IPS-20b (cell line): ENCODE measurements at regions not wholly inside any gene's neighbourhood (a gene's known extent, or its start where the extent isn't known, plus 50 kb on each side); places are given as distances from the start of the nearest gene placed in this dataset.

Experiments used
- H3K27ac ChIP-seq: one replicate; pipeline ENCODE4 v1.5.1; 2013; ENCODE audit warnings: low read length
- H3K27me3 ChIP-seq: 2 replicates; pipeline ENCODE4 v1.6.1; 2013; ENCODE audit warnings: mild to moderate bottlenecking, low read length, inconsistent platforms; ENCODE audit not compliant: insufficient read depth
- H3K36me3 ChIP-seq: 2 replicates; pipeline ENCODE4 v1.6.1; 2013; ENCODE audit warnings: low read depth, mild to moderate bottlenecking, inconsistent platforms, low read length, moderate library complexity; ENCODE audit not compliant: insufficient read depth
- H3K4me1 ChIP-seq: 2 replicates; pipeline ENCODE4 v1.6.1; 2013; ENCODE audit warnings: mild to moderate bottlenecking, control low read depth, inconsistent platforms, low read length, moderate library complexity; ENCODE audit not compliant: insufficient read depth
- H3K4me3 ChIP-seq: 2 replicates; pipeline ENCODE4 v1.5.1; 2013; ENCODE audit warnings: mild to moderate bottlenecking, low read length, inconsistent platforms
- H3K9ac ChIP-seq: 2 replicates; pipeline ENCODE4 v1.6.1; 2013; ENCODE audit warnings: low read depth, mild to moderate bottlenecking, inconsistent platforms, low read length, moderate library complexity
- H3K9me3 ChIP-seq: 2 replicates; pipeline ENCODE4 v1.6.1; 2013; ENCODE audit warnings: mild to moderate bottlenecking, low read depth, low read length, inconsistent platforms; ENCODE audit not compliant: insufficient read depth

DNA sequence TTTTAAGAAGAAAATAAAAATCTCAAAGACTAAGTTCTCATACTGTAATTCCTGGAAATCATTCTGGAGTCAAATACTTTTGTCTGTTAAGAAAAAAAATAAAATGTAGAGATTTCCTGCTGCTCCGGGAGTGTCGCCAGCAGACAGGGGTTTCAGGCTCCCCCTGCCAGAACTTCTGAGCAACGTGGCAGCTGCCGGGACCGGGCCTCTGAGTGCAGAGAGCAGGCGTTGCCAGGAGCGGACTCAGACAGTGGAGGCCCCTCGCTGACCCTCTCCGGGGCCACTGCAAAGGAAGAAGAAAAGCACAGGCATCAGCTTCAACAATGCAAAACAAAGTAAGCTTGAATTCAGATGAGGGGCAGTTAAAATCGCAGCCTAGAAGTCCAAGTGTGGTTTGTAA is 95.5 kb downstream of the THBS2 start:
- Histone ChIP-seq H3K9ac (no peak overlapping the region), H3K4me1 (no peaks in the 10 kb centered on the region), H3K4me3 (no peak overlapping the region), H3K9me3 (no peaks in the 10 kb centered on the region), H3K36me3 (no peaks in the 10 kb centered on the region), H3K27me3 (no peaks in the 10 kb centered on the region), H3K27ac (no peak overlapping the region)

DNA sequence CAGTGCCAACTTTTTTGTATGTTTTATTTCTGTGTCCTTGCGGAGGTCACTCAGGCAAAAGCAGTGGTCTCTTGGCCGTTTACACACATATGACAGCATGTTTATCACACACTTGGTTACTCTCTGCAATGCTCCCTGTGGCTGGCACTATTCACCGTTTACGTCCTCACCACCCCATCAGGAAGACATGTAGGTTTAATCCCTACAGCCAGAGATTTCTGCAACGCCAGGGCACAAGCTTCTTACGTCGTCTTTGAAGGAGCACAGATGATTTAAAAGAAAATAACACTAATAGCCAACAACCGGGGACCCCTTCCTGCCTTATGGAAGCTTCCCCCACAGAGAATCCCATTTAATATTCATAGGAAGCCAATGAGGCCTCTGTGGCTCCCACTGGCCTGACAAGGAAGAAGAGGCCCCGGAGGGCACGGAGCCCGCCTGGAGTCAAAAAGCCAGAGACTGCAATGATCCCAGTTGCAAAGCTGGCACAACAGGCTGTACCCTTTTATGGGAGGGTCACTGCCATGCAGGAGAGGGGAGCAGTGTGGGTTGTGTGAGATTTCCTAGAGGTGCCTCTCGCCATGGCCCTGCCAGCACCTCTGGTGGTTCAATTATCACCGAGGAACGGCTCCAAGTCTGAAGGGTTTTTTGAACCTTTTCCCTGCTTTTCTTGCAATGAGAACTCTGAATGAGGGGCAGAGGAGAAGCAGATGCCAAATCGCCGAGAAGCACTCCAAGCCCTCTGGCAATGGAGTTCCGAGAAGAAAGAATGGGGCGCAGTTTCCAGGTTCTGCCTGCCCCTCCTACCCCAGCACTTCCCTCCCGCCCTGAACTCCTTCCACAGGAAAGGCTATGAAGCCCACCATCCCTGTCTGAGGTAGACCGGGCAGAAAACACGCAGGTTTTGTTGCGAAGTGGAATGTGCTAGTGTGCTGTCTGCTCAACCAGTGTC is 96.2 kb downstream of the THBS2 start:
- H3K27me3 ChIP-seq, result no peaks in the 10 kb centered on the region
- H3K4me1 ChIP-seq, result no peaks in the 10 kb centered on the region
- H3K36me3 ChIP-seq, result no peaks in the 10 kb centered on the region
- no peak overlapping the region for H3K9ac ChIP-seq
- no peak overlapping the region for H3K27ac ChIP-seq
- H3K4me3 ChIP-seq, result no peak overlapping the region
- H3K9me3 ChIP-seq, result no peaks in the 10 kb centered on the region

DNA sequence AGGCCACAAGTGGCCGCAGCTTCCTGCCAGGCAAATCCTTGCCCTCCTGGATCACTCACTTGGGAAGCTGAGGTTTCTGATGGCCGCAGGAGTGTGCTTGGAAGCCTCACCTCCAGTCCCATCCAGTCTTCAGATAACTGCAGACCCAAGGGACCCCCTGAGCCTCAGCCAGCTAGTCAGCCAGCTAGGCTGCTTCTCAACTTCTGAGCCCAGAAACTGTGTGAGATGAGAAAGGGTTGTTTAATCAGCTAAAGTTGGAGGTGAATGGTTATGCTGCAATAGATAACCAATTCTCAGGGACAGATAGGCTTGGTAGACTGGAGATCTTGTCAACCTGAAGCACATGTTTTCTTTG is 96.9 kb downstream of the THBS2 start:
- H3K4me3 ChIP-seq, result no peak overlapping the region
- no peak overlapping the region for H3K9ac ChIP-seq
- no peaks in the 10 kb centered on the region for H3K27me3 ChIP-seq
- H3K4me1 ChIP-seq, result no peaks in the 10 kb centered on the region
- H3K36me3 ChIP-seq, result no peaks in the 10 kb centered on the region
- no peak overlapping the region for H3K27ac ChIP-seq
- no peaks in the 10 kb centered on the region for H3K9me3 ChIP-seq

DNA sequence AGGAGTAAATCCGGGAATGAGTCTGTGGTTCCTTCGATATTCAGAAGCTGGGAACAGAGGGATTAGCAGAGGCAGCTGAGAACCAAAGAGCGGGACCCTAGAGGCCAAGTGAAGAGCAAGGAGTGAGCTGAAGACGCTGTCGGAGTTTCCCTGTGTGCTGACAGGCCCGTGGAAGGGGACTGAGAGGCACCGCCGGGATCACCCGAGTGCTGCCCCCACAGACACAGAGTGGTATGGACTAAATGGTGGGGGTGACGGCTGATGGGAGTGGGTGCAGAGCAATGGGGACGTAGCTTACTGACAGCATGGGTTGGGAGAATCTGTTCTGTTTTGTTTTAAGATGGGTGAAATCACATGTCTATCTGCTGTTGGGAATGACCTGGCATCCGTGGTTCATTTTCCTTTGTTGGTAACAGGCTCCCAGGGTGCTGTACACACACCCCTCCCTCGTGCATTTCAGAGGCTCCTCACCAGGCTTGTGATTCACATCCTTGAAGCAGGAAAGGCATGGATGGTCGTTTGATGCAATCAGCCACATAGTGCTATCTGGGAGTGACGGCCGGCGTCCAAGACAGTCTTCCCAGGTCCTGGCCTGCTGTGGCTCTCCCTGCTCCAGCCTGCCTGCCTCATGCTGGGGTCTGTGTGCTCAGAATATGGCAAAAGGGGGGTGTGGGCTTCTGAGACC is 97.4 kb downstream of the THBS2 start:
- no peak overlapping the region for H3K9ac ChIP-seq
- H3K27me3 ChIP-seq, result no peaks in the 10 kb centered on the region
- H3K4me3 ChIP-seq, result no peak overlapping the region
- no peaks in the 10 kb centered on the region; the same call in 1 of the 2 replicates for H3K9me3 ChIP-seq
- H3K36me3 ChIP-seq, result no peaks in the 10 kb centered on the region
- no peak overlapping the region for H3K27ac ChIP-seq
- H3K4me1 ChIP-seq, result no peaks in the 10 kb centered on the region

DNA sequence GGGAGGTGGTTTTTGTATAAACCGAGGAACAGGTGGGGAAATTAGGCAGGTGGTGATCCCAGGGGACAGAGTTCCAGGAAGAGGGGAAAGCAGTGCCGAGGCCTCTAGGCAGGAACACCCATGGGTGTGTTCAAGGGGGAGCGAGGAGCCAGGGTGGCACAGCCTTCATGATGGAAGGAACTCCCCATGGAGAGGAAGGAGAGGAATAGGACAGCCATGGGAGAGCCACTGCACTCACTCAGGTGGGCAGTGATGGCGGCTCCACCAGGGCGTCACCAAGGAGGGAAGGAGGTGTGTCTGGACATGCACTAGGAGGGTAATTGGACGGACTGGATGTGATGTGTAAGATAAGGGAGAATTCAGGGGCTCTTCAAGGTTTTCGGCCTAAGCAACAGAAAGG is 98.2 kb downstream of the THBS2 start:
- Histone ChIP-seq H3K4me3 (no peak overlapping the region), H3K27me3 (no peaks in the 10 kb centered on the region), H3K9me3 (peaks cover 7% of the 10 kb centered on the region; the same call in 1 of the 2 replicates), H3K36me3 (no peaks in the 10 kb centered on the region), H3K4me1 (no peaks in the 10 kb centered on the region), H3K27ac (no peak overlapping the region), H3K9ac (no peak overlapping the region)

DNA sequence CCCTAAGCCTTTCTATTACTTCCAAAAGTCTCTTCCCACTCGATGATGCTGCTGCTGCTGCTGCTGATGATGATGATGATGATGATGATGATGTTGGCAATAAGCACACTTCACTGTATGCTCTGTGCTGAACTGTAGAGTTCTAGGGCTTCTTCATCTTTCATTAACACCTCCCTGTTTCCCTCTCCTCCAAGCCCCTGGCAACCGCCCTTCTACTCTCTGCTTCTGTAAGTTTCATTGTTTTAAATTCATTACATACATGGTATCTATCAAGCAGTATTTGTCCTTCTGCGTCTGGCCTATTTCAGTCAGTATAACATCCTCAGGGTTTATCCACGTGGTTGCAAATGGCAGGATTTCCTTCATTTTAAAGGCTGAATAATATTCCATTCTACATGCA is 100.2 kb downstream of the THBS2 start:
- peaks cover 16% of the 10 kb centered on the region; the same call in 1 of the 2 replicates for H3K9me3 ChIP-seq
- no peak overlapping the region for H3K27ac ChIP-seq
- no peaks in the 10 kb centered on the region for H3K27me3 ChIP-seq
- H3K4me1 ChIP-seq, result no peaks in the 10 kb centered on the region
- H3K36me3 ChIP-seq, result no peaks in the 10 kb centered on the region
- no peak overlapping the region for H3K9ac ChIP-seq
- no peak overlapping the region for H3K4me3 ChIP-seq

DNA sequence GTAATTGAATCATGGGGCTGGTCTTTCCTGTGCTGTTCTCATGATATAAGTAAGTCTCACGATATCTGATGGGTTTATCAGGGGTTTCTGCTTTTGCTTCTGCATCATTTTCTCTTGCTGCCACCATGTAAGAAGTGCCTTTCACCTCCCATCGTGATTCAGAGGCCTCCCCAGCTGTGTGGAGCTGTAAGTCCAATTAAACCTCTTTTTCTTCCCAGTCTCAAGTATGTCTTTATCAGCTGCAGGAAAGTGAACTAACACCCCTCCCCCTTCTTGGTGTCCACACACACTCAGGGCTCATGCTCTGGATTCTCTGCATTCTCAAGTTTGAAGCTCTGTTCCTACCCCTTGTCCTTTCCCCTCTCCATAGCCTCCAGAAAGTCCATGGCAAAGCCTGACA is 107.1 kb downstream of the THBS2 start:
- Histone ChIP-seq H3K27ac (no peak overlapping the region), H3K27me3 (no peaks in the 10 kb centered on the region), H3K36me3 (no peaks in the 10 kb centered on the region), H3K9ac (no peak overlapping the region), H3K9me3 (peaks cover 16% of the 10 kb centered on the region; the same call in 1 of the 2 replicates), H3K4me3 (no peak overlapping the region), H3K4me1 (no peaks in the 10 kb centered on the region)

DNA sequence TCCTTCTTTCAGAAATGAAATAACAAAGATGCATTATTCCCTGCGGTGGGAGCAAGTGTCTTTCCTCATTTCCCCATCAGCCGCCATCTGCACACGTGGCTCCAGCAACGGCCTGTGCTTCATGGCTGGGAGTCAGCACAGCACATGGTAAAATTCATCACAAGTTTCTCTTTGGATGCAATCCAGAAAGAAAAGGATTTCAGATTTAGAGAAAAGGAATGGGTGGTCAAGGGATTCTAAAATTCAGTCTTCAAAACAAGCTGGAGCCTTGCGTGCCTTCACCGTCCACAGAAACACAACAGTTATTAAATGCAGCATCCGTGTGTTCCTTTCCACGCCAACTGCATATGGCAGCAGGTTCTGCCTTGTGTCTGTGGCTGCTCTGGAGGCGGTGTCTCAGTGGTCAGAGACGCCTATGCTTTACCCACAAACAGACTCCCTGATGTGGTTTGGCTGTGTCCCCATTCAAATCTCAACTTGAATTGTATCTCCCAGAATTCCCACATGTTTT is 107.6 kb downstream of the THBS2 start:
- H3K4me1 ChIP-seq, result no peaks in the 10 kb centered on the region
- no peak overlapping the region for H3K9ac ChIP-seq
- H3K27ac ChIP-seq, result no peak overlapping the region
- H3K27me3 ChIP-seq, result no peaks in the 10 kb centered on the region
- peaks cover 14% of the 10 kb centered on the region; the same call in 1 of the 2 replicates for H3K9me3 ChIP-seq
- H3K36me3 ChIP-seq, result no peaks in the 10 kb centered on the region
- no peak overlapping the region for H3K4me3 ChIP-seq

DNA sequence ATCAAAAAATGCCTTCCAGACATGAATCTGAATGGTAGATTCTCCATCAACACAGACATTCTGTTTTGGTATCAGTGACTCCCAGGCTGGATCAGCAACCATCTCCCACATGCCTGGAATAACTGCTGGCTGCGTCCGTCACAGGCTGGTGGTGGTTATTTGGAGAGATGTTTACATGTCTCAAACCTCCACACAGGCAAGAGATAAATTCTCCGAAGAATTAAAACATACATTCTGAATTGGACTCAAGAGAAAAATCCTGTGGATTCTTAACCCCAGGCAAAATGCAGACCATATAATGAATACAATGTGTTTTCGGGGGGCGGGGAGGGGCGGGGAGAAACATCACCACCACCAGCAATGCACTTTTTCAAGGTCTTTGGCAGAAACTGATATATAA is 108.2 kb downstream of the THBS2 start:
- no peaks in the 10 kb centered on the region for H3K27me3 ChIP-seq
- H3K36me3 ChIP-seq, result no peaks in the 10 kb centered on the region
- H3K4me3 ChIP-seq, result no peak overlapping the region
- H3K4me1 ChIP-seq, result no peaks in the 10 kb centered on the region
- H3K27ac ChIP-seq, result no peak overlapping the region
- H3K9ac ChIP-seq, result no peak overlapping the region
- H3K9me3 ChIP-seq, result peaks cover 8% of the 10 kb centered on the region; the same call in 1 of the 2 replicates

DNA sequence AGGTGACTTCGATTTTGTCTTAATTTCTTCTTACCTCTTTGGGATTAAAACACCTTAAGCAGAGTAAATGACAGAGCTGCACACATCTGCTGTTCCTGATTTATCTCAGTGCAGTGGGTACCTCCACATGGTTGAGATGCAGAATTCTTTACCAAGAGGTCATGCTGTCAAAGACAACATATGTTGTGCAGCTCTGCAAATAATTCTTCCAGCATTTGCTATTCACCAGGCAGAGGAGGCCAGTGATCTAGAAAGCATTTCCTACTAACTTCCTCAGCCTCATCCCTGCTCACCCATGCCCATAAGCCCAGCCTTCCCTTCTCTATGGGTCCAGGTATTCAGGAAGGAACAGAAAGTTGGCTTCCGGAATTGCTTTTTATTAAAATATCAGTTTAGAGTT is 109.3 kb downstream of the THBS2 start:
- Histone ChIP-seq H3K4me1 (no peaks in the 10 kb centered on the region), H3K4me3 (no peak overlapping the region), H3K9me3 (no peaks in the 10 kb centered on the region), H3K27me3 (no peaks in the 10 kb centered on the region), H3K36me3 (no peaks in the 10 kb centered on the region), H3K9ac (no peak overlapping the region), H3K27ac (no peak overlapping the region)

DNA sequence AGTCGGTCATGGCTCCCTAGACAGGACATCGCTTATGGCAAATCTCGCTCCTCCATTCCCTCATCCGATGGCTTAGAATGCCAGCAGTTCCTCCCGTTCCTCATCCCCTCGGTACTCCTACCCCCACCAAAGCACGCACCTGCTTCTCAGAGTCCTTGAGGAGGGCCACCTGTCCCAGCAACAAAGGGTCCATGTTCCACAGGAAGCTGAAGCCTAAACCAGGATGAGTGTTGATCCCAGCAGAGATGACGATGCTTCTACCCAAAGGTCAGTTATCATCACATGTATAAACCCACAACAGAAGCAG is 111.2 kb downstream of the THBS2 start:
- H3K4me1 ChIP-seq, result no peaks in the 10 kb centered on the region
- no peaks in the 10 kb centered on the region for H3K27me3 ChIP-seq
- no peak overlapping the region for H3K4me3 ChIP-seq
- H3K9ac ChIP-seq, result no peak overlapping the region
- H3K9me3 ChIP-seq, result no peaks in the 10 kb centered on the region
- H3K27ac ChIP-seq, result no peak overlapping the region
- no peaks in the 10 kb centered on the region for H3K36me3 ChIP-seq
